ENCODE measurements at regions not wholly inside any gene's neighbourhood (a gene's known extent, or its start where the extent isn't known, plus 50 kb on each side); places are given as distances from the start of the nearest gene placed in this dataset.
"Not testable (repeated sequence)": the region's sequence is repeated elsewhere in the genome, so short reads cannot be mapped to it uniquely, and the experiment has no call there.

- Mint-ChIP-seq H3K4me1 (ENCODE audit: low read depth, unreplicated experiment) (no peaks in the 10 kb centered on the region), H3K27me3 (ENCODE audit: low read depth, unreplicated experiment) (no peaks in the 10 kb centered on the region), H3K9me3 (ENCODE audit: unreplicated experiment) (peaks cover 13% of the 10 kb centered on the region), H3K4me3 (ENCODE audit: unreplicated experiment) (no peak overlapping the region), H3K27ac (ENCODE audit: unreplicated experiment) (no peak overlapping the region), H3K36me3 (ENCODE audit: low read depth, unreplicated experiment) (no peaks in the 10 kb centered on the region)
- Histone ChIP-seq H2AFZ (ENCODE audit: low read depth, low read length) (no peak overlapping the region), H3K9me3 (ENCODE audit: insufficient read depth, low read depth, low read length) (no peaks in the 10 kb centered on the region), H3K9ac (ENCODE audit: low read length) (no peak overlapping the region), H3K4me3 (ENCODE audit: insufficient read depth, low read depth, low read length) (no peak overlapping the region), H3K27me3 (ENCODE audit: insufficient read depth, low read length) (no peaks in the 10 kb centered on the region), H3K79me2 (ENCODE audit: insufficient read depth, low read length) (no peaks in the 10 kb centered on the region), H3K4me2 (ENCODE audit: low read length) (no peak overlapping the region), H4K20me1 (ENCODE audit: insufficient read depth, low read length) (no peaks in the 10 kb centered on the region), H3K27ac (ENCODE audit: low read depth, low read length) (no peak overlapping the region), H3K36me3 (ENCODE audit: insufficient read depth, low read length) (no peaks in the 10 kb centered on the region), H3K4me1 (ENCODE audit: insufficient read depth, low read length) (no peaks in the 10 kb centered on the region)
- FAIRE-seq (no peak), DNase-seq (ENCODE audit: low read depth) (no peak)
- TF ChIP-seq CTCF (IDR thresholded peaks at IDR 0.05; ENCODE audit: insufficient read depth, low read depth, low read length), result no peak
- no peak for TF ChIP-seq EZH2 (IDR thresholded peaks at IDR 0.05; ENCODE audit: insufficient read depth, low read length)
These were observed 357.0 kb downstream of the TMEM121 start for GRCh38 chr14:105883066-105884005.

- H2AFZ ChIP-seq (ENCODE audit: low read depth, low read length), result not testable (repeated sequence)
- H3K9me3 Mint-ChIP-seq (ENCODE audit: unreplicated experiment), result peaks cover 10% of the 10 kb centered on the region
These were observed 357.9 kb downstream of the TMEM121 start for GRCh38 chr14:105884192-105884807.

GRCh38 chr14:105884808-105885281 is 358.5 kb downstream of the TMEM121 start:
- Mint-ChIP-seq H3K9me3 (ENCODE audit: unreplicated experiment) (peaks cover 8% of the 10 kb centered on the region), H3K4me1 (ENCODE audit: low read depth, unreplicated experiment) (no peaks in the 10 kb centered on the region), H3K4me3 (ENCODE audit: unreplicated experiment) (no peak overlapping the region), H3K36me3 (ENCODE audit: low read depth, unreplicated experiment) (no peaks in the 10 kb centered on the region), H3K27me3 (ENCODE audit: low read depth, unreplicated experiment) (no peaks in the 10 kb centered on the region), H3K27ac (ENCODE audit: unreplicated experiment) (no peak overlapping the region)
- H3K79me2 ChIP-seq (ENCODE audit: insufficient read depth, low read length), result no peaks in the 10 kb centered on the region
- H3K9ac ChIP-seq (ENCODE audit: low read length), result no peak overlapping the region
- H3K9me3 ChIP-seq (ENCODE audit: insufficient read depth, low read depth, low read length), result no peaks in the 10 kb centered on the region
- DNase-seq (ENCODE audit: low read depth) (no peak), FAIRE-seq (no peak)
- no peak for TF ChIP-seq EZH2 (IDR thresholded peaks at IDR 0.05; ENCODE audit: insufficient read depth, low read length)
- TF ChIP-seq CTCF (IDR thresholded peaks at IDR 0.05; ENCODE audit: insufficient read depth, low read depth, low read length), result no peak
- H3K4me2 ChIP-seq (ENCODE audit: low read length), result no peak overlapping the region
- H2AFZ ChIP-seq (ENCODE audit: low read depth, low read length), result no peak overlapping the region
- H3K27me3 ChIP-seq (ENCODE audit: insufficient read depth, low read length), result no peaks in the 10 kb centered on the region
- no peak overlapping the region for H3K4me3 ChIP-seq (ENCODE audit: insufficient read depth, low read depth, low read length)
- no peak overlapping the region for H3K27ac ChIP-seq (ENCODE audit: low read depth, low read length)
- no peaks in the 10 kb centered on the region for H3K36me3 ChIP-seq (ENCODE audit: insufficient read depth, low read length)
- H4K20me1 ChIP-seq (ENCODE audit: insufficient read depth, low read length), result no peaks in the 10 kb centered on the region
- no peaks in the 10 kb centered on the region for H3K4me1 ChIP-seq (ENCODE audit: insufficient read depth, low read length)

More at GRCh38 chr14:105884192-105884807, 357.9 kb downstream of the TMEM121 start:
- H3K4me1 Mint-ChIP-seq (ENCODE audit: low read depth, unreplicated experiment); H3K27ac Mint-ChIP-seq (ENCODE audit: unreplicated experiment); H3K36me3 ChIP-seq (ENCODE audit: insufficient read depth, low read length); H3K4me3 ChIP-seq (ENCODE audit: insufficient read depth, low read depth, low read length); FAIRE-seq; H3K4me2 ChIP-seq (ENCODE audit: low read length); H3K9me3 ChIP-seq (ENCODE audit: insufficient read depth, low read depth, low read length); H3K27me3 ChIP-seq (ENCODE audit: insufficient read depth, low read length); H4K20me1 ChIP-seq (ENCODE audit: insufficient read depth, low read length); H3K4me3 Mint-ChIP-seq (ENCODE audit: unreplicated experiment); H3K9ac ChIP-seq (ENCODE audit: low read length); H3K79me2 ChIP-seq (ENCODE audit: insufficient read depth, low read length); DNase-seq (ENCODE audit: low read depth); H3K27me3 Mint-ChIP-seq (ENCODE audit: low read depth, unreplicated experiment); H3K36me3 Mint-ChIP-seq (ENCODE audit: low read depth, unreplicated experiment); H3K4me1 ChIP-seq (ENCODE audit: insufficient read depth, low read length); H3K27ac ChIP-seq (ENCODE audit: low read depth, low read length): not testable (repeated sequence)
